Retinal pigment epithelial cell (primary cell): ENCODE measurements at regions not wholly inside any gene's neighbourhood (a gene's known extent, or its start where the extent isn't known, plus 50 kb on each side); places are given as distances from the start of the nearest gene placed in this dataset.

Source experiments
- DNase-seq: peaks from one replicate; pipeline ENCODE4 v3.0.0-alpha.2; 2010; ENCODE audit warnings: low read depth
- H3K4me3 ChIP-seq: 2 replicates; pipeline ENCODE4 v1.5.1; 2011; ENCODE audit warnings: mild to moderate bottlenecking, low read length, control low read depth, moderate library complexity
- TF ChIP-seq, protein P1 (sequence below): conservative IDR thresholded peaks from 2 replicates; pipeline ENCODE4 v1.5.1; 2011; ENCODE audit warnings: low read depth, low read length, control low read depth, inconsistent platforms

DNA sequence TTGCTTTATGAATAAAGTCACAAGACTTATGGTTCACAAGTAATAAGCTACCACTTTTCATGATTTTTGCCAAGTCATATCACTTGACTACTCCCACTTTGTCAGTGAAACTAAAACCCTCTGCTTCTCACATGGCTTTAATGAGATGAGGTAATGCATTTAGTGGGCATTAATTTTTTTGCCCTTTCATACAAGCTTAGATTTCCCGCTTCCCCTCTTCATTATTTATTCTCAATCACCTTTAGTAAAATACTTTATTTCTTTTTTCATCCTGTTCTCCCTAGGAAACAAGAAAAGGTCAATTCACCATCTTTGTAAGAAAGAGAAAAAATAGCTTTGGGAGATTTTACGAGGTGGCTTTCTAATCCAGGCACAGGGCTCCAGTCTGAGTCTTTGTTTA, 109.6 kb upstream of the STARD3NL start:
- DNase-seq, result peak; percentile 17

DNA sequence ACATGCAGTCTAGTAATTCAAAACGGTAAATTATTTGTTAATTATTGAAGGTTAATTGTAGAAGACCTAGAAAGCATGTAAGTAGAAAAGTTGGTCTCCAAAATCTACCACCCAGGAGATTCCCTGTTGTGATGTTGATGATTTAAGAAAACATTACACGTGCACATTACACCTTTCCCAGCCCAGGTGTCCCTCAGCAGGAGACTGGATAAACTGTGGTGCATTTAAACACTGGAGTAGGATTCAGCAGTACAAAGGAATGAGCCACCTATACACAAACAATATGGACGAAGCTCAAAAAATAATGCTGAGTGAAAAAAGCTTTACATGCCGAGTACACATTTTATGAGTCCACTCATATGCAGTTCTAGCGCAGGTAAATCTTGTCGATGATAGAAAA, 109.0 kb upstream of the STARD3NL start:
- no peak for DNase-seq
- no peak overlapping the region for H3K4me3 ChIP-seq
- TF ChIP-seq, protein P1, sequence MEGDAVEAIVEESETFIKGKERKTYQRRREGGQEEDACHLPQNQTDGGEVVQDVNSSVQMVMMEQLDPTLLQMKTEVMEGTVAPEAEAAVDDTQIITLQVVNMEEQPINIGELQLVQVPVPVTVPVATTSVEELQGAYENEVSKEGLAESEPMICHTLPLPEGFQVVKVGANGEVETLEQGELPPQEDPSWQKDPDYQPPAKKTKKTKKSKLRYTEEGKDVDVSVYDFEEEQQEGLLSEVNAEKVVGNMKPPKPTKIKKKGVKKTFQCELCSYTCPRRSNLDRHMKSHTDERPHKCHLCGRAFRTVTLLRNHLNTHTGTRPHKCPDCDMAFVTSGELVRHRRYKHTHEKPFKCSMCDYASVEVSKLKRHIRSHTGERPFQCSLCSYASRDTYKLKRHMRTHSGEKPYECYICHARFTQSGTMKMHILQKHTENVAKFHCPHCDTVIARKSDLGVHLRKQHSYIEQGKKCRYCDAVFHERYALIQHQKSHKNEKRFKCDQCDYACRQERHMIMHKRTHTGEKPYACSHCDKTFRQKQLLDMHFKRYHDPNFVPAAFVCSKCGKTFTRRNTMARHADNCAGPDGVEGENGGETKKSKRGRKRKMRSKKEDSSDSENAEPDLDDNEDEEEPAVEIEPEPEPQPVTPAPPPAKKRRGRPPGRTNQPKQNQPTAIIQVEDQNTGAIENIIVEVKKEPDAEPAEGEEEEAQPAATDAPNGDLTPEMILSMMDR, result no peak

More for the DNA sequence above, 109.6 kb upstream of the STARD3NL start:
- TF ChIP-seq, protein P1, result no peak
- H3K4me3 ChIP-seq, result no peak overlapping the region

DNA sequence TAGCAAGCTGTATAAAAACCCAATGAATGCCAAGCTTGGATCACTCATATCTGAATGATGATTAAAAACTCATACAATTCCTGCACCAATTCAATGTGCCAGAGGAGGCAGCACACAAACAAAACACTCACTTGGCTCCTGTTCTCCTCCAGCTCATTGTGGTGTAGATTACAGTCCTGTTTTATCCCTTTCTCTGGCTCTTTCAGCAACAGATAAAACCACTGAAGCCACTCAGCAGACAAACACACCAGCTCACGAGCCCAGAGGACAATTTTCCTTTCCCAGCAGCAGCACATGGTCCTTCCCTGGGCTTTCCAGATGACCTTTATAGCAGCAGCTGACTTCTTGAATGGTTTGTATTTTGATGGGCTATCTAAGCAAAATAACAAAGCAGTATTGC, 107.3 kb upstream of the STARD3NL start:
- DNase-seq, result peak; percentile 4
- TF ChIP-seq, protein P1, result peak; percentile 54
- no peak overlapping the region for H3K4me3 ChIP-seq

DNA sequence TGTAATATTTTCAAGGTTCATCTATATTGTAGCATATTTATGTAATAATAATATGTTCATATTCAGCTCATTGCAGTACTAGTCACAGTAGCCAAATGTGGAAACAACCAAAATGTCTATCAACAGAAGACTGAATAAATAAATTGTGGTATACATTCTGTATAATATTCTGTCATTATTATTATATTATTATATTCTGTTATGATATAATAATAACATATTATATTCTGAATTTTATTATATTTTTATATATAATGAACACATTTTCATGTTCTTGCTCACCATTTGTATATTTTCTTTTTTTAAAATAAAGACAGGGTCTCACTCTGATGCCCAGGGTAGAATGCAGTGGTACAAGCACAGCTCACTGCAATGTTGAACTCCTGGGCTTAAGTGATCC, 91.2 kb upstream of the STARD3NL start:
- H3K4me3 ChIP-seq, result no peak overlapping the region
- TF ChIP-seq, protein P1, result no peak
- no peak for DNase-seq

DNA sequence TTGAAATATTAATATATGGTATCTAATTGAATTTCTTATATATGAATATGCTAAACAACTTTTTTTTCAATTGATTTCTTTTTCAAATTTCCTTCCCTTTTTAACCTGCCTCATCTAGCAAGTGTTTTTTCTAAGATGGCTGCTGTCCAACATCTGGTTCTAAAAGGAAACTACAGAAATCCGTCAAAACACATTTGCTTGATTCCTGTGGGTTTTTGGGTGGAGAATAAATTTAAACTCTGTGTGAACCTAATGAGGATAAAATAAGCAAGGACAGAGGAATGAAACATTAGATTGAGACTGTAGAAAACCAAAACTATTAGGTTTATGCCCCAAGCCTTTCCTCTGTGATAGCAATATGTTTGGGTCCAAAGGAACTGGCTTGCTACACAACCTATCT, 75.5 kb upstream of the STARD3NL start:
- H3K4me3 ChIP-seq, result no peak overlapping the region
- TF ChIP-seq, protein P1, result no peak
- peak; percentile 2 for DNase-seq

DNA sequence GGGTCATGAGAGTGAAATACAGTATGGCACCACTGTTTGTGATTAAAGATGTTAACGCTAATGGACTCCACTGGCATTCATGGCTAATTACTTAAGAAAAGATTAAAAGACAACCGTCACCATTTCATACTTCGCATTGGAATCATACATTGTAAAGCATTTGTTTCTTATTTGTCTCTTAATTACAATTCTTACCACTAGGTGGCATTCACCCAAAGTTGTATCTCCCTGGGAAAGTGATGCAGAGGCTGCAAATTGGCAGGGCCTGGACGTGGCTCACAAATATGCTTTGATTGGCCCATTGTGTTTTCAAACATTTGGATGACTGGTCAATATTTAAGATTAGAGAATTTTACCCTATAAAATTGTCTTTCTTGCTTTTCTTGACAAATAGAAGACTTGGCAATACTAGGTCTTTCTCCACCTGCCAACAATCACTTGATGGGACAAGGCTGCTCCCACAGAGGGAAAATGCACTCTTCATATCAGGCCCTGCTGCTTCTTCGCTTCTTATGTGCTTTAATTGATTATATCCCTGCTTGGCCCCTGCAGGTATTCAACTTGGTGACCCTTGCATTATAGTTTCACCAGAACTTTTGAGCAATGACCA, 72.1 kb upstream of the STARD3NL start:
- peak; percentile 12 for DNase-seq
- no peak overlapping the region for H3K4me3 ChIP-seq
- TF ChIP-seq, protein P1, result peak; percentile 62

DNA sequence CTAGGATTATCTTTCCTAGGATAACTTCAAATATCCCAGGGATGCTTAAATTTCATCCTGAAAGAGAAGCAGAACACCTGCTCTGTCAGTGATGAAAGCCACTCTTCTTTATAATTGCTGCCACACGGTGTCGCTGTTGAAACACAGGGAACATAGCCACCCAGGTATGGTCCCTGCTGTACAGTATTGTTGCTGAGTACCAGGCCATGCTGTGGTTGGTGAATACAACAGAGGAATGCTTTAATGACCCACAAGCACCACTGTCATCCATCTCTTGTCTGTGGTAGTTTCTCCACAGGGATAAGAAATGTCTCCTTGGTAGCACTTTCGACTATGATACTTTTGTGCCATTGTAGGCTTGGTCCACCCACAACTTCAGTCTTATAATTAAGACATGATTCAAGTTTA, 70.6 kb upstream of the STARD3NL start:
- H3K4me3 ChIP-seq, result no peak overlapping the region
- TF ChIP-seq, protein P1, result peak; percentile 79
- peak; percentile 8 for DNase-seq
